Naive thymus-derived CD4-positive, alpha-beta T cell (primary cell): ENCODE measurements at regions not wholly inside any gene's neighbourhood (a gene's known extent, or its start where the extent isn't known, plus 50 kb on each side); places are given as distances from the start of the nearest gene placed in this dataset.

ENCODE experiments used
- ATAC-seq: fragments of 150-1000 bp; cut with Tn5 transposase; 2 replicates; pipeline ENCODE4 v1.10.0; 2021; ENCODE audit warnings: mild to moderate bottlenecking, moderate library complexity
- CTCF ChIA-PET: fragments of 350-600 bp; sonication (Branson Sonifier 250); formaldehyde crosslinking; loops from one replicate; lab custom pipeline; 2021; ENCODE audit warnings: antibody characterized with exemption; lab: Charles Lee
- POLR2A ChIA-PET: fragments of 350-600 bp; sonication (Branson Sonifier 250); formaldehyde crosslinking; loops from one replicate; lab custom pipeline; 2021; ENCODE audit warnings: antibody characterized with exemption, inconsistent platforms; lab: Charles Lee
- DNase-seq, 9 donors: peaks; one replicate each; pipeline versions ENCODE4 v3.0.0 to v3.0.0-alpha.2; 2020 to 2022; ENCODE audit warnings: mixed read lengths in 1 of 9
- H3K27ac ChIP-seq: one replicate; pipeline ENCODE4 v1.7.0; 2013; ENCODE audit warnings: mild to moderate bottlenecking, low read depth, low read length, moderate library complexity
- H3K27me3 ChIP-seq, 2 donors: one replicate each; pipeline ENCODE4 v1.7.0; 2013; ENCODE audit warnings: low read length in 2 of 2, mild to moderate bottlenecking in 2 of 2, moderate library complexity in 2 of 2; ENCODE audit not compliant: control insufficient read depth in 2 of 2, insufficient read depth in 2 of 2
- H3K36me3 ChIP-seq, 3 experiments: 1 replicate in 2 of 3; 2 replicates in 1 of 3; pipeline ENCODE4 v1.7.0; 2013; ENCODE audit warnings: low read length in 3 of 3, mild to moderate bottlenecking in 3 of 3, moderate library complexity in 1 of 3; ENCODE audit not compliant: insufficient read depth in 3 of 3, control insufficient read depth in 2 of 3
- H3K4me1 ChIP-seq, 2 donors: one replicate each; pipeline ENCODE4 v1.7.0; 2013; ENCODE audit warnings: low read length in 2 of 2, mild to moderate bottlenecking in 2 of 2, moderate library complexity in 1 of 2; ENCODE audit not compliant: control insufficient read depth in 2 of 2, insufficient read depth in 2 of 2
- H3K4me3 ChIP-seq: 2 replicates; pipeline ENCODE4 v1.7.0; 2013; ENCODE audit warnings: mild to moderate bottlenecking, low read length
- H3K9me3 ChIP-seq, 3 experiments: 1 replicate in 2 of 3; 2 replicates in 1 of 3; pipeline ENCODE4 v1.7.0; 2013; ENCODE audit warnings: low read length in 3 of 3; ENCODE audit not compliant: control insufficient read depth in 2 of 3
- H3K27ac Mint-ChIP-seq, 9 donors: one replicate each; pipeline ENCODE4 v1.8.0; 2020 to 2022; ENCODE audit warnings: mixed read lengths in 9 of 9, mild to moderate bottlenecking in 8 of 9, moderate library complexity in 5 of 9, inconsistent platforms in 2 of 9
- H3K27me3 Mint-ChIP-seq, 5 donors: one replicate each; pipeline ENCODE4 v1.8.0; 2021 to 2022; ENCODE audit warnings: mixed read lengths in 5 of 5, mild to moderate bottlenecking in 1 of 5
- H3K36me3 Mint-ChIP-seq, 5 donors: one replicate each; pipeline ENCODE4 v1.8.0; 2020 to 2022; ENCODE audit warnings: mixed read lengths in 5 of 5, mild to moderate bottlenecking in 3 of 5, inconsistent platforms in 1 of 5
- H3K4me1 Mint-ChIP-seq, 7 donors: one replicate each; pipeline ENCODE4 v1.8.0; 2020 to 2022; ENCODE audit warnings: mixed read lengths in 7 of 7, mild to moderate bottlenecking in 3 of 7, inconsistent platforms in 1 of 7
- H3K4me3 Mint-ChIP-seq, 10 donors: one replicate each; pipeline ENCODE4 v1.8.0; 2020 to 2022; ENCODE audit warnings: mild to moderate bottlenecking in 10 of 10, mixed read lengths in 10 of 10, moderate library complexity in 6 of 10, inconsistent platforms in 2 of 10
- H3K9me3 Mint-ChIP-seq, 11 donors: one replicate each; pipeline ENCODE4 v1.8.0; 2020 to 2022; ENCODE audit warnings: mixed read lengths in 11 of 11, mild to moderate bottlenecking in 4 of 11, inconsistent platforms in 1 of 11, moderate library complexity in 1 of 11
- intact Hi-C, 2 donors: fragments of 100-400 bp; cut with micrococcal nuclease; formaldehyde crosslinking; loops; one replicate each; pipeline ENCODE4 v1.15.1; 2023

DNA sequence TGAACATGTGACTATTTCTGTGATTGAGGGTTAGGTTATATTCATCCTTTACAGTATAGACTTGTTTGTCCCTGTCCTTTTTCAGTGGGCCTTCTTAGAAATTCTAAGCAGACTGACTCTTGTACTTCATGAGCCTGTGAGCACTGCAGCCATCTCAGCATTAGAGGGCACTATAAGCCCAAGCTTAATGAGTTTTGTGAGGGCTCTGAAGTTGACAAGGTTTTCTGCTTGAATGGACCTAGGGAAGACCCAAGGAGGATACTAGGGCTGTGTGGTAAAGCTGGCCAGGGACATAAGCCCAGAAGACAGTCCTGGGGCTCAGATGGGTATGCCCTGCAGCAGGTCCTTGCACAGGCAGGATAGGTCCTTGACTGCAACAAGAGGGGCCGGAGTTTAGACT is 126.5 kb downstream of the MRPS30 start:
- ChIA-PET CTCF (no interaction called here), POLR2A (no interaction called here)
- H3K36me3 ChIP-seq: no peaks in the 10 kb centered on the region
- H3K27ac ChIP-seq: no peak overlapping the region
- H3K27me3 Mint-ChIP-seq: peaks cover 0 to 5% (median 0%) of the 10 kb centered on the region in 5 donors
- no peaks in the 10 kb centered on the region for H3K9me3 ChIP-seq
- no peak overlapping the region for H3K27ac Mint-ChIP-seq
- no peak overlapping the region for H3K4me3 Mint-ChIP-seq
- no peaks in the 10 kb centered on the region for H3K4me1 ChIP-seq
- no peaks in the 10 kb centered on the region for H3K36me3 Mint-ChIP-seq
- H3K27me3 ChIP-seq: no peaks in the 10 kb centered on the region
- DNase-seq (no peak), ATAC-seq (no peak)
- peaks cover 0 to 5% (median 0%) of the 10 kb centered on the region in 7 donors for H3K4me1 Mint-ChIP-seq
- H3K9me3 Mint-ChIP-seq: peaks cover 3 to 32% (median 7%) of the 10 kb centered on the region in 11 donors
- H3K4me3 ChIP-seq: no peak overlapping the region
- intact Hi-C loops: no loop called here

- ChIA-PET POLR2A (no interaction called here), CTCF (no interaction called here)
- no peaks in the 10 kb centered on the region for H3K36me3 Mint-ChIP-seq
- no peak overlapping the region for H3K4me3 Mint-ChIP-seq
- H3K27ac Mint-ChIP-seq: no peak overlapping the region
- intact Hi-C loops: no loop called here
- DNase-seq (no peak), ATAC-seq (no peak)
- peaks cover 3 to 32% (median 7%) of the 10 kb centered on the region in 11 donors for H3K9me3 Mint-ChIP-seq
- Histone ChIP-seq H3K4me3 (no peak overlapping the region), H3K27ac (no peak overlapping the region), H3K4me1 (no peaks in the 10 kb centered on the region), H3K9me3 (no peaks in the 10 kb centered on the region), H3K36me3 (no peaks in the 10 kb centered on the region), H3K27me3 (no peaks in the 10 kb centered on the region)
- H3K4me1 Mint-ChIP-seq: peaks cover 0 to 5% (median 0%) of the 10 kb centered on the region in 7 donors
- peaks cover 0 to 5% (median 0%) of the 10 kb centered on the region in 5 donors for H3K27me3 Mint-ChIP-seq
Measured at GRCh38 chr5:44935871-44936270, 127.1 kb downstream of the MRPS30 start.

GRCh38 chr5:44942524-44943001 is 133.8 kb downstream of the MRPS30 start:
- POLR2A ChIA-PET: no interaction called here
- H3K36me3 ChIP-seq: no peaks in the 10 kb centered on the region
- Mint-ChIP-seq H3K9me3 (peaks cover 0 to 10% (median 4%) of the 10 kb centered on the region in 11 donors), H3K4me1 (peaks cover 0 to 13% (median 0%) of the 10 kb centered on the region in 7 donors), H3K27me3 (peaks cover 0 to 4% (median 0%) of the 10 kb centered on the region in 5 donors), H3K27ac (no peak overlapping the region), H3K36me3 (no peaks in the 10 kb centered on the region), H3K4me3 (no peak overlapping the region)
- no peaks in the 10 kb centered on the region for H3K4me1 ChIP-seq
- H3K9me3 ChIP-seq: no peaks in the 10 kb centered on the region
- H3K4me3 ChIP-seq: no peak overlapping the region
- CTCF ChIA-PET: no interaction called here
- DNase-seq: no peak
- no peak for ATAC-seq
- H3K27me3 ChIP-seq: no peaks in the 10 kb centered on the region
- intact Hi-C loops: no loop called here
- H3K27ac ChIP-seq: no peak overlapping the region

DNA sequence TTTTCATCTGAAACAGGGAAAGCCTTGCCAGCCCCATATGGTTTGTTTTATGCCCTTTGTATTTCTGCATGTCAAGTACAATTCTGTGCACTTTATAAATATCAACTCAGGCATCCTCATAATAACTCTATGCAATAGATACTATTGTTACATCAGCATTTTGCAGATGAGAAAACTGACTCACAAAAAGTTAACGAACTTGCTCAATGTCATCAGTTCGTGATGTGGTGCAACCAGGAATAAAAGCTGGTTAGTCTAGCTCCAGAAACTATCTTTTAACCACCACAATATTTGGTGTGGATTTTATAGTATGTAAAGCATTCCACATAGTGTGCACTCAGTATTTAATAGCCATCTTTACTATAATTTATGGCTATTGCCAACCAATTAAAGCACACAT is 134.9 kb downstream of the MRPS30 start:
- ChIA-PET POLR2A (no interaction called here), CTCF (no interaction called here)
- Histone ChIP-seq H3K27ac (no peak overlapping the region), H3K36me3 (no peaks in the 10 kb centered on the region), H3K27me3 (no peaks in the 10 kb centered on the region), H3K4me3 (no peak overlapping the region), H3K4me1 (no peaks in the 10 kb centered on the region), H3K9me3 (no peaks in the 10 kb centered on the region)
- peaks cover 0 to 10% (median 4%) of the 10 kb centered on the region in 11 donors for H3K9me3 Mint-ChIP-seq
- H3K4me3 Mint-ChIP-seq: no peak overlapping the region
- no peak for DNase-seq
- H3K4me1 Mint-ChIP-seq: peaks cover 0 to 13% (median 0%) of the 10 kb centered on the region in 7 donors
- intact Hi-C loops: no loop called here
- H3K36me3 Mint-ChIP-seq: no peaks in the 10 kb centered on the region
- no peak for ATAC-seq
- H3K27me3 Mint-ChIP-seq: peaks cover 0 to 4% (median 0%) of the 10 kb centered on the region in 5 donors
- no peak overlapping the region for H3K27ac Mint-ChIP-seq

DNA sequence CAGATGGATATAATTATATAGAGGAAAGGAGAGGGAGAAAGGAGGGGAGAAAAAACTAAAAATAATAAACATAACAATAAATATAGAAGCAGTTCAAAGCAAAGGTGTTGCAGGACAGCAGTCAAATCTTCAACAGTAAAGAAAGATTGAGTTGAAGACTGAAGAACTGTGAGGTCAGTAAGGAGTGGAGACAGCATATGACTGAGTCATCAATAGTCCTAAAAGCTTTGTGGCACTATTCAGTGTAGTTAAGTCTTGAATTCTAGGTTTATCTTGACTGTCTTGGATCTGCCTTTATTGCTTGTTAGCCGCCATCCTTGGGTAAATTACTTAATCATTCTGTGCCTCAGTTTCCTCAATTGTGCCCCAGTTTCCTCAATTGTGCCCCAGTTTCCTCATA is 137.0 kb downstream of the MRPS30 start:
- Mint-ChIP-seq H3K36me3 (no peaks in the 10 kb centered on the region), H3K9me3 (peaks cover 0 to 3% (median 0%) of the 10 kb centered on the region in 11 donors), H3K4me3 (no peak overlapping the region)

DNA sequence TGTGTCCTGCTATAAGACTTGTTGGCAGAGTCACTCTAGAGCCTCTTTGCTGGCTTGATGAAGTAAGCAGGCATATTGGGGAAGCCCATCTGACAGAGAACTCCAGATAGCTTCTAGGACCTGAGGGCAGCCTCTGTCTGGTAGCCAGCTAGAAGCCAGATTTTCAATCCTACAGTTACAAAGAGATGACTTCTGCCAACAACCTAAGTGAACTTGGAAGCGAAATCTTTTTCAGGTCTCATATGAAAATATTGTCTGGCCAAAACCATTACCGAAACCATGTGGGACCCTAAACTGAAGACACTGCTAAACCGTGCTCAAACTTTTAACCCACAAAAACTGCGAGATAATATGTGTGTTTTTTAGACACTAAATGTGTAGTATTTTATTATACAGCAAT is 140.9 kb downstream of the MRPS30 start:
- Mint-ChIP-seq H3K27me3 (peaks cover 0 to 4% (median 0%) of the 10 kb centered on the region in 5 donors), H3K27ac (no peak overlapping the region), H3K9me3 (peaks cover 0 to 2% (median 0%) of the 10 kb centered on the region in 11 donors), H3K36me3 (no peaks in the 10 kb centered on the region), H3K4me1 (peaks cover 0 to 3% (median 0%) of the 10 kb centered on the region in 7 donors), H3K4me3 (no peak overlapping the region)
- intact Hi-C loops: no loop called here
- Histone ChIP-seq H3K9me3 (no peaks in the 10 kb centered on the region), H3K27me3 (no peaks in the 10 kb centered on the region), H3K36me3 (no peaks in the 10 kb centered on the region), H3K4me1 (no peaks in the 10 kb centered on the region), H3K27ac (no peak overlapping the region), H3K4me3 (no peak overlapping the region)
- CTCF ChIA-PET: no interaction called here
- DNase-seq (no peak), ATAC-seq (no peak)
- POLR2A ChIA-PET: no interaction called here

More for the DNA sequence above, 137.0 kb downstream of the MRPS30 start:
- intact Hi-C loops: no loop called here
- DNase-seq (no peak), ATAC-seq (no peak)
- H3K27me3 ChIP-seq: no peaks in the 10 kb centered on the region
- ChIA-PET CTCF (no interaction called here), POLR2A (no interaction called here)
- H3K4me3 ChIP-seq: no peak overlapping the region
- Mint-ChIP-seq H3K27me3 (no peaks in the 10 kb centered on the region), H3K27ac (no peak overlapping the region), H3K4me1 (peaks cover 0 to 13% (median 0%) of the 10 kb centered on the region in 7 donors)
- H3K4me1 ChIP-seq: no peaks in the 10 kb centered on the region
- no peaks in the 10 kb centered on the region for H3K36me3 ChIP-seq
- H3K27ac ChIP-seq: no peak overlapping the region
- no peaks in the 10 kb centered on the region for H3K9me3 ChIP-seq

DNA sequence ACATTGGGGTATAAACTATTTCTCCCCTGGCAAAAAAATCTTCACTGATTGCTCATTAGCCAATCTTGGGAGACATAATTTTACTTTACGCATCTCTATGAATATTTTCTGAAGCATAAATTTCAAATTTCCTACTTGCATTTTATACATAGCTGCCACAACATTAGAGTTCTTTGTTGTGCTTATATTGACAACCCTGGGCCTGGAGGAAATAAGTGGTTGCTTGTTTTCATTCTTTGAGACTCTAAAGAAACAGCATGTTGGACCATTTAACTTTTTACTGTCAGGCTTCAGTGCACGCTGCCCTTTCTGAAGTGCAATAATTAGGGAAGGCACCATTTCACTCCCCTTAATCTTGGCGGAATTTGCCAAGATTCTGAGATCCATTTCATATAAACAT is 142.6 kb downstream of the MRPS30 start:
- ChIA-PET POLR2A (no interaction called here), CTCF (no interaction called here)
- peaks cover 0 to 2% (median 0%) of the 10 kb centered on the region in 7 donors for H3K4me1 Mint-ChIP-seq

More for the DNA sequence above, 142.6 kb downstream of the MRPS30 start:
- no peak for DNase-seq
- H3K9me3 Mint-ChIP-seq: peaks cover 0 to 2% (median 0%) of the 10 kb centered on the region in 11 donors
- no peak overlapping the region for H3K27ac ChIP-seq
- H3K36me3 Mint-ChIP-seq: no peaks in the 10 kb centered on the region
- H3K4me1 ChIP-seq: no peaks in the 10 kb centered on the region
- no peak overlapping the region for H3K4me3 ChIP-seq
- no peaks in the 10 kb centered on the region for H3K27me3 ChIP-seq
- H3K27ac Mint-ChIP-seq: no peak overlapping the region
- no peaks in the 10 kb centered on the region for H3K9me3 ChIP-seq
- intact Hi-C loops: no loop called here
- H3K27me3 Mint-ChIP-seq: peaks cover 0 to 5% (median 0%) of the 10 kb centered on the region in 5 donors
- ATAC-seq: no peak
- no peaks in the 10 kb centered on the region for H3K36me3 ChIP-seq
- H3K4me3 Mint-ChIP-seq: no peak overlapping the region
